SU-DHL-6 (cell line): ENCODE measurements at regions not wholly inside any gene's neighbourhood (a gene's known extent, or its start where the extent isn't known, plus 50 kb on each side); places are given as distances from the start of the nearest gene placed in this dataset.

Source experiments
- H2AFZ ChIP-seq: fragments of 200-600 bp; sonication (generic); 2 replicates; pipeline ENCODE4 v1.6.1; 2014; ENCODE audit warnings: low read depth, mild to moderate bottlenecking, moderate library complexity, mixed read lengths, antibody characterized with exemption, low read length; ENCODE audit not compliant: severe bottlenecking
- H3F3A ChIP-seq: fragments of 200-600 bp; shearing (Covaris generic); 2 replicates; pipeline ENCODE4 v1.6.0; 2016; ENCODE audit warnings: antibody characterized with exemption, mild to moderate bottlenecking; ENCODE audit not compliant: insufficient read depth
- H3K27ac ChIP-seq: fragments of 200-600 bp; sonication (generic); 2 replicates; pipeline ENCODE4 v1.5.1; 2016; ENCODE audit warnings: low read depth, mild to moderate bottlenecking, low read length, moderate library complexity, mixed read lengths
- H3K27me3 ChIP-seq: fragments of 200-600 bp; sonication (generic), shearing (Covaris generic); 2 replicates; pipeline ENCODE4 v1.6.0; 2014; ENCODE audit warnings: mild to moderate bottlenecking, low read length
- H3K36me3 ChIP-seq: fragments of 200-600 bp; sonication (generic); 2 replicates; pipeline ENCODE4 v1.6.1; 2014; ENCODE audit warnings: mild to moderate bottlenecking, low read length, mixed read lengths
- H3K4me2 ChIP-seq: fragments of 300-600, 200-600 bp; shearing (Covaris generic), sonication (generic); 2 replicates; pipeline ENCODE4 v1.6.0; 2014; ENCODE audit warnings: low read length, low read depth, mild to moderate bottlenecking; ENCODE audit not compliant: poor library complexity, severe bottlenecking
- H3K4me3 ChIP-seq: fragments of 200-600 bp; sonication (generic); 2 replicates; pipeline ENCODE4 v1.5.1; 2014; ENCODE audit warnings: antibody characterized with exemption, low read length, mild to moderate bottlenecking, mixed read lengths; ENCODE audit not compliant: insufficient read depth, poor library complexity, severe bottlenecking
- H3K79me2 ChIP-seq: fragments of 200-600 bp; sonication (generic); 2 replicates; pipeline ENCODE4 v1.6.1; 2014; ENCODE audit warnings: mild to moderate bottlenecking, low read length, moderate library complexity; ENCODE audit not compliant: insufficient read depth
- H3K9ac ChIP-seq: fragments of 200-600 bp; sonication (generic); 2 replicates; pipeline ENCODE4 v1.7.0; 2014; ENCODE audit warnings: mild to moderate bottlenecking, low read length
- H3K9me2 ChIP-seq: fragments of 200-600 bp; sonication (generic); replicated peaks from 2 replicates; pipeline ENCODE4 v1.6.1; 2014; ENCODE audit warnings: low read length; ENCODE audit not compliant: insufficient read depth
- H3K9me3 ChIP-seq: fragments of 200-600 bp; sonication (generic); 2 replicates; pipeline ENCODE4 v1.6.1; 2014; ENCODE audit warnings: low read length, mixed read lengths; ENCODE audit not compliant: insufficient read depth
- H4K20me1 ChIP-seq: fragments of 200-600 bp; sonication (generic); 2 replicates; pipeline ENCODE4 v1.6.1; 2014; ENCODE audit warnings: low read depth, mild to moderate bottlenecking, antibody characterized with exemption, low read length, moderate library complexity, mixed read lengths
- CTCF ChIP-seq: fragments of 200-600 bp; sonication (generic); IDR thresholded peaks from one replicate; pipeline ENCODE4 v1.5.1; 2017; ENCODE audit warnings: antibody characterized with exemption, mild to moderate bottlenecking, low read length, moderate library complexity; ENCODE audit not compliant: insufficient read depth, poor library complexity, severe bottlenecking
- EZH2phosphoT487 ChIP-seq: fragments of 200-600 bp; sonication (generic), shearing (Covaris generic); conservative IDR thresholded peaks from 2 replicates; pipeline ENCODE4 v1.6.1; 2018; ENCODE audit warnings: mild to moderate bottlenecking, antibody characterized with exemption, low read length, moderate library complexity, mixed read lengths

GRCh38 chr14:87185961-87186560 is 806.9 kb downstream of the GALC start:
- Histone ChIP-seq H2AFZ (no peak overlapping the region), H3K4me3 (no peak overlapping the region), H3K27me3 (no peaks in the 10 kb centered on the region), H3K9me3 (no peaks in the 10 kb centered on the region), H3K36me3 (no peaks in the 10 kb centered on the region), H4K20me1 (no peaks in the 10 kb centered on the region), H3F3A (no peaks in the 10 kb centered on the region), H3K9ac (no peak overlapping the region), H3K4me2 (no peak overlapping the region), H3K9me2 (no peaks in the 10 kb centered on the region), H3K79me2 (no peaks in the 10 kb centered on the region), H3K27ac (no peak overlapping the region)
- TF ChIP-seq CTCF (no peak), EZH2phosphoT487 (no peak)

- H3K27me3 ChIP-seq = no peaks in the 10 kb centered on the region
- no peak for TF ChIP-seq EZH2phosphoT487
- no peak for TF ChIP-seq CTCF
- no peaks in the 10 kb centered on the region for H4K20me1 ChIP-seq
- H3K36me3 ChIP-seq = no peaks in the 10 kb centered on the region
- no peaks in the 10 kb centered on the region for H3F3A ChIP-seq
- no peaks in the 10 kb centered on the region for H3K79me2 ChIP-seq
- no peaks in the 10 kb centered on the region for H3K9me2 ChIP-seq
- no peak overlapping the region for H3K9ac ChIP-seq
- H3K27ac ChIP-seq = no peak overlapping the region
- H3K4me2 ChIP-seq = no peak overlapping the region
- no peak overlapping the region for H3K4me3 ChIP-seq
- no peaks in the 10 kb centered on the region for H3K9me3 ChIP-seq
- no peak overlapping the region for H2AFZ ChIP-seq
These were observed 808.8 kb downstream of the GALC start for GRCh38 chr14:87184180-87184579.

- H3K79me2 ChIP-seq = no peaks in the 10 kb centered on the region
- no peaks in the 10 kb centered on the region for H3F3A ChIP-seq
- no peaks in the 10 kb centered on the region for H3K9me3 ChIP-seq
- no peak overlapping the region for H3K27ac ChIP-seq
- no peak overlapping the region for H3K9ac ChIP-seq
- TF ChIP-seq EZH2phosphoT487 (no peak), CTCF (no peak)
- H4K20me1 ChIP-seq = no peaks in the 10 kb centered on the region
- no peak overlapping the region for H3K4me3 ChIP-seq
- H3K4me2 ChIP-seq = no peak overlapping the region
- H3K27me3 ChIP-seq = no peaks in the 10 kb centered on the region
- no peak overlapping the region for H2AFZ ChIP-seq
- no peaks in the 10 kb centered on the region for H3K36me3 ChIP-seq
- no peaks in the 10 kb centered on the region for H3K9me2 ChIP-seq
These were observed 811.7 kb downstream of the GALC start for GRCh38 chr14:87181288-87181687.
